Fibroblast of villous mesenchyme (primary cell): ENCODE measurements at regions not wholly inside any gene's neighbourhood (a gene's known extent, or its start where the extent isn't known, plus 50 kb on each side); places are given as distances from the start of the nearest gene placed in this dataset.

Experiments
- DNase-seq: peaks from one replicate; pipeline ENCODE4 v3.0.0-alpha.2; 2010; ENCODE audit warnings: low read depth
- H3K4me3 ChIP-seq: 2 replicates; pipeline ENCODE4 v1.5.1; 2011; ENCODE audit warnings: low read depth, mild to moderate bottlenecking, low read length
- CTCF ChIP-seq: IDR thresholded peaks from 2 replicates; pipeline ENCODE4 v1.5.1; 2012; ENCODE audit warnings: low read depth, mild to moderate bottlenecking, low read length; ENCODE audit not compliant: insufficient read depth

GRCh38 chr11:45446998-45447397 lies 160.9 kb upstream of the SYT13 start:
- TF ChIP-seq CTCF = no peak
- no peak overlapping the region for H3K4me3 ChIP-seq
- DNase-seq = no peak

GRCh38 chr11:45446434-45446833 lies 160.3 kb upstream of the SYT13 start:
- DNase-seq = no peak
- TF ChIP-seq CTCF = no peak
- no peak overlapping the region for H3K4me3 ChIP-seq

- no peak for TF ChIP-seq CTCF
- no peak overlapping the region for H3K4me3 ChIP-seq
- no peak for DNase-seq
Measured at GRCh38 chr11:45444796-45445195, 158.7 kb upstream of the SYT13 start.

- no peak for TF ChIP-seq CTCF
- H3K4me3 ChIP-seq = no peak overlapping the region
- DNase-seq = no peak
Measured at GRCh38 chr11:45440111-45440510, 154.0 kb upstream of the SYT13 start.

- TF ChIP-seq CTCF = no peak
- H3K4me3 ChIP-seq = no peak overlapping the region
- no peak for DNase-seq
Measured at GRCh38 chr11:45436966-45437365, 150.8 kb upstream of the SYT13 start.

GRCh38 chr11:45436118-45436517 lies 150.0 kb upstream of the SYT13 start:
- H3K4me3 ChIP-seq = no peak overlapping the region
- DNase-seq = no peak
- no peak for TF ChIP-seq CTCF

- no peak for TF ChIP-seq CTCF
- no peak for DNase-seq
- H3K4me3 ChIP-seq = no peak overlapping the region
Measured at GRCh38 chr11:45435706-45436105, 149.6 kb upstream of the SYT13 start.
